NCI-H2171 (cell line): ENCODE measurements at regions not wholly inside any gene's neighbourhood (a gene's known extent, or its start where the extent isn't known, plus 50 kb on each side); places are given as distances from the start of the nearest gene placed in this dataset.
A peak's percentile ranks its signal among the peaks of the same experiment; 100 is the strongest.

Experiments
- DNase-seq: peaks from one replicate; lab custom pipeline; 2025; lab: John Stamatoyannopoulos, UW

DNA sequence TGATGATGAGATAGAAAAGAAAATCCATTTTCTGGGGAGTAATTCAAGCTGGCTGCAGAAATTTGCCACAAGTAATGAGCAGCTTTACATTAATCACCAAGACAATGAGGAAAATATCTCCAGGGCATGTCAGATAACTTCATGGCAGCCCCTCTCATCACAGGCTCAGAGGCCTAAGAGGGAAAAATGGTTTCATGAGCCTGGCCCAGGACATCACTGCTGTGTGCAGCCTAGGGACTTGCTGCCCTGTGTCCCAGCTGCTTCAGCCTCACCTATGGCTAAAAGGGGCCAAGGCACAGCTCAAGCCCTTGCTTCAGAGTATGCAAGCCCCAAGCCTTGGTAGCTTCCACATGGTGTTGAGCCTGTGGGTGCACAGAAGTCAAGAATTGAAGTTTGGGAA, 161.7 kb downstream of the OPA1 start:
- DNase-seq: no peak

DNA sequence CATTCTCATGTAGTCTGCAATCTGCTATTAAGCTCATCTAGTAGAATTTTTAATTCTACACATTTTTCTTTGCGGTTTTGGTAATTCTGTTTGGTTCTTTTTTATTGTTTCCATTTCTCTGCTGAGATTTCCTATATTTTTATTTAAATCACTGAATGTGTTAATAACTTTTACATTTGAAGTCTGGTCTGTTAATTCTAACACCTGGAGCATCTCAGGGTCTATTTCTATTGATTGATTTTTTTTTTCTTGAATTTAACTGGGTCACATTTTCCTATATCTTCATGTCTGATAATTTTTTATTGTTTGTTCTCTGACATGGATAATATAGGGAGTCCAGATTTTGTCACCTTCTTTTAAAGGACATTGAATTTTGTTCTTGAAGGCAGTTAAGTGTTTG, 163.5 kb downstream of the OPA1 start:
- no peak for DNase-seq

DNA sequence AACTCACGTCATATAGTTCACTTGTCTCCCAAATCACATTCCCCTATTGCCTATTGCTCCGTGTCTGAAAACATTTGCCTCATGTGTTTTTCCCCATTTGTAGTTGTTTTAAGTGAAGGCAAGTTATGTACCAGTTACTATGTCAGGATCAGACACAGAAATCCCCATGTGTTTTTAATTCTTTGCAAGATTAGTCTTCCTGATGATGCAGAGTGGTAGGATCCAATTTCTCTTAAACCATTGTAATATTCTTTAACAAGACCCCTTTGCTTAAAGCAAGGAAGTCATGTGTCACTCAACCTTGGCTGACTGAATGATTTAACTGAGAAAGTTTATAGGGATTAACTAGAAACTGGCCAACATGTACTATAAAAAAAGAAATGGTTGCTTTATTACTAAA, 164.4 kb downstream of the OPA1 start:
- no peak for DNase-seq

DNA sequence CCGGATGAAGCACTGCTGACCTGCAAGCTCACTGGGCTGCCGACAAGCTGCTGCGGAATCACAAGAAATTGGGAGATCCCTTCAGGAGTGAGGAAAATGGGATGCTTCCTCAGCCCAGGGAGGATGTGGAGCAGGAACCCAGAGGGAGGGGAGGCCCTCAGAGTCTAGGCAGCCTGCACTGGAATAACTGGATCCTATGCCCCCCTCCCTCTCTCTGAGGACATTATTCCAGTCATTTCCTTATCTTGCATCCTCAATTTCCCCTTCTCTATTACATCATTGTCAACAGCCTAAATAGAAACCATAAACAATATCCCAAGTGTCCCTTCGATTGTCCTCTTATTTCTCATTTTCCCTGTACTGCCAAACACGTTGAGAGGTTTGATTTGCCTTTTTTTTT, 169.0 kb downstream of the OPA1 start:
- DNase-seq: no peak

DNA sequence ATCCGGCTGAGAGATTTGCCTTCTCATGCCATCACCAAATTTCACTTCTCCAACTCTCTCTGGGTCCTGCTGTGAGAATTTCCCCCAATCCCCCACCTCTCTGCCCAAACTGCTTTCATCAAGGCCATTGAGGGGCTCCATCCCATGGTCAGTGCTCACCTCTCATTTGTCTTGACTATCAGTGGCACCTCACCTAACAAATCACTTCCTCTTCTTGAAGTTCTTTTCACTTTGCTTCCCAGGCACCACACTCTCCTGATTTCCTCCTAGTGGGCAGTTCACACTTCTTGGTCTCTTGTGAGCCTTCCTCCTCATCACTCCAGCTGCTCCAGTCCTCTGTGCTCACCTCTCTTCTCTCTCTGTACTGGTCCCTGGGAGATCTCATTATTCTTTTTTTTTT, 169.6 kb downstream of the OPA1 start:
- DNase-seq: no peak

GRCh38 chr3:193764959-193765358, 172.0 kb downstream of the OPA1 start:
- no peak for DNase-seq

GRCh38 chr3:193767353-193768069, 174.5 kb downstream of the OPA1 start:
- no peak for DNase-seq

GRCh38 chr3:193768070-193768394, 175.0 kb downstream of the OPA1 start:
- peak; percentile 13 for DNase-seq

GRCh38 chr3:193769437-193769836, 176.4 kb downstream of the OPA1 start:
- DNase-seq: no peak

DNA sequence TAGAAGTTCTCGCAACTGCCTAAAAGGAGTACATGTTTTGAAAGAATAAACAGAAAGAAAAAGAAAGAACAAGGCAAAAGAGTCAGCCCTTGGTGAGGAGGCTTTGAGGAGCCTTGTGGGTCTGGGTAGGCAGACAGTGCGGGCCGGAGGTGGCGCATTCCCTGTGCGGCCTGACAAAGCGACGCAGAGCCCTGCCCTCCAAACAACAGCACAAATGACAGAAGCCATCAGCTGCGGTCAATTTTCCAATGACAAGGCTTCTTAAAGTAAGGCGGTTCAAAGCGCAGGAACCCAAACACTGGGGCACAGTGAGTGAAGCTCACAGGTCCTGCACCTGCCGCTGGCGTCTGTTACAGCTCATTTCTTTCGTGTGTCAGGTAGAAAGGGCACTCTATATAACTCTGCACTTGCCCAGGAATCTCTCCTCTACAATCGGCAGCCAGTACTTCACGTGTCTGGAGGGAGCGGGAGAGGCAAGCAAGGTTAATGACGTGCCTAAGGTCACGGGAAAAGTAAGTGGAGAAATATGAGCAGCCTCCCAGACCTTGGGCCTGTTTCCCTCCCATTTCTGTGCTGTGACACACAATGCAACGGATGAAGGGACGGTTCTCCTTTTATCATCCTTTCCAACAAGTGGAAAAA, 178.1 kb downstream of the OPA1 start:
- DNase-seq: no peak

DNA sequence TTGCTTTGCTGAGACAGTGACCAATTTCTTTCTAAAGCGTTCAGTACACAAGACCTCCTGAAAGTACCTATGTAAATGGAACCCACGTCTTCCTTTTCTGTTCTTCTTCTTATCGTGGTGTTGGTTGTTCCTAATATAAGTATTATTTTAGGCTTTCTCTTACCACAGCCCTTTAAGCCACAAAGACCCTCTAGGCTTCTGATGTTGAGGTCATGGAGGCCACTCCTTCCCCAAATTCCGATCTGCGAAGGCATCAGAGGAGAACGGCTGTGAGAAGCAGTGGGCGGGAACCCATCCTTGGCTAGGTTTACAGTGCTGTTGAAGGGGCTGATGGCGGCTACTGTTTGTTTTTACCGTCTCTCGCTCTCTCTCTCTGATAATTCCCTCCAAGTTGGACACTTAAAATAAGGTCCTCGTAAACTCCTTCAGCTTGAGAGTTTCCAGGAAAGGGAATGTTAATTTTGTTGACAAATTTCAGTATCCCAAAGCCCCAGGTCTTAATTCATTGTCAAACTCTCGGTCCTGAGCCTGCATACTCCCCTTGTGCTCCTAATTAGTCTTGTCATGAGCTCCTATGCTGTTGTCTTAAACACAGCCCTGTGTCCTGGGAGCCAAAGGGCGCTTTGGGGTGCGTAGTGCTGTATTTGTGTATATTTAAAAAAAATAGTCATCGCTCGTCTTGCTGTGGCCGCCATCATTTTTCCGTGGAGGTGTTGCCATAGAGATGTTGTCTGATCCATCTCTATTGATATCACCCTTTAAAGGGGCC, 178.8 kb downstream of the OPA1 start:
- DNase-seq: no peak

DNA sequence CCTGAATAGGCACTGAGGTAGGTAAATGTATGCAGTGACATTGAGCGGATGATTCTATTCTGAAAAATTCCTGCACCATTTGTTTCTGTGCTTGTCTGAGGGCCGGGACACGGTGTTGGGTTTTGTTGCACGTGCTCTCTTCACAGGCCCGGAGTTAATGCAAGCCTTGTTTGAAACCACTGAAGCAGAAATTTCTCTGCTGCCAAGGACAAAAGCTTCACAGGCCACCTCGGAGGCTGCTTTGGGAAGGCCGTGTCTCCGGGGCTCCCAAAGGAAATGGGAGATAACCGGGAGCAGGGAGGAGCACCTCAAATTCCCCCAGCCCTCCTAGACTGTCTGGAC, 179.4 kb downstream of the OPA1 start:
- DNase-seq: peak; percentile 37

- DNase-seq: no peak
These were observed 180.5 kb downstream of the OPA1 start for GRCh38 chr3:193773266-193774220.

- no peak for DNase-seq
These were observed 181.4 kb downstream of the OPA1 start for GRCh38 chr3:193774272-193774915.

- DNase-seq: no peak
These were observed 181.9 kb downstream of the OPA1 start for GRCh38 chr3:193774916-193775285.

DNA sequence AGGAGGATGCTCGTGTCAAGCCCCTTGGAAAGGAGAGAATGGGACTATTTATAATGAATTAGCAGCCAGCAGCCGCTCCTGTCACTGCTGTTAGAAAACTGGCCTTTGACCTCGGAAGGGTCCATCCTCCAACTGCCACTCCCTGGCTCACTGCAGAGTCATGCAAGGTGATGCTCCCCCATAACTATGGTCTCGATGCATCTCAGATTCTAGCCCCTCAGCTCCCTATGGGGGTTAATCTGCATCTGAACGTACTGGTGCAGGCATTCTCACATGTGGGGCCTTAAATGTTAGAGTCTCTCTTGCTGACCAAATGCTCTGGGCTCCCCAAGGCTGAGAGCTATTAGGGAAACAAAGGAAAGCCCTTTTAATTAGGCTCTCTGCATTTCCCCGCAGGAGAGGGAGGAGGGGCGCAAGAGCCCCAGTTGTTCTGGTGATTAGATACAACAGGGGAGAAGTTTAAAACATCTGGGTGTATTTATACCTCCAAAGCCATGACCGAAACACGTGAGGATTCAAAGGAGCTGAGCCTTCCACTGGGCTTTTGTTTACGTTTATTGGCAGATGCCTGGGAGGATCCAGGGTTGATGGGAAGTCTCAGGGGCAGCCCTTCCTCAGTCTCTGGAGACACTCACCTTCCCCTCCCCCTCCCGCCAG, 182.5 kb downstream of the OPA1 start:
- DNase-seq: peak; percentile 53

GRCh38 chr3:193776626-193777358, 183.8 kb downstream of the OPA1 start:
- no peak for DNase-seq

DNA sequence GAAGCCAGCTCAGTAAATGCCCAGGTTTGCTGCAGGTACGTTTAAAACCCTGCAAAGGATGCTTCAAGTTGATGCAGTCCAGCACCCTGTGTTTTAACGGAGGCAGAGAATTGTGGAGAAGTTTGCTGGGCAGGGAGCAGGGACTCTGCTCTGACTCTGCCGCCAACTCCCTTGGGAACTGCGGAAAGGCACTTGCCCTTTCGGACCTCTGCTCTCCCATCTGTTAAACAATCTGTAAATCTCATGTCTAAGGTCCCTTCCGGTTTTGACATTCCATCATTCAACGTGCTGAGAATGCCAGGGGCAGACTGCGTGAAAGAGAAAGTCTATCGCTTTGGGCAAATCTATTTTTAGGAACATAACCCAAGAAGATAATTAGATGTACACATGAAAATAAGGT, 184.5 kb downstream of the OPA1 start:
- peak; percentile 9 for DNase-seq

GRCh38 chr3:193778676-193779075, 185.7 kb downstream of the OPA1 start:
- no peak for DNase-seq

DNA sequence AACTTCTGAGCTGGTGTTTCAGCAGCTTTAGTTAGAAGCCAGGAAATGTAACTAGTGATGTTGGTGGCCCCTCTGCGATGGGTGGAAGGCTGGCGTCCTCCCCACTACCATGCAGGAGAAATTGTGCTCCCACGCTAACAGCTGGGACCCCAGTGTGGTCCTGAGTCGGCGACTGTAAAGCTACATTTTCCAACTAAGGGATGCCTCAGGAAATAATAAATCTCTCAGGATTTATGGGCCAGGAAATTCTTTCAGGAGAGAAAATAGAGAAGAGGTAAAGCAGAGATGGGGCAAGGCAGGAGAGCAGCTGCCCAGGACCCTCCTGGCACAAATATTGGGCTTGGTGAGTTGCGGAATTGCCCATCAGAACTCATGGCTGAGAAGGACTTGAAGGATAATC, 186.9 kb downstream of the OPA1 start:
- DNase-seq: no peak

- DNase-seq: no peak
These were observed 187.4 kb downstream of the OPA1 start for GRCh38 chr3:193780397-193780796.
